Activated CD4-positive, alpha-beta T cell treated with anti-CD3 and anti-CD28 coated beads, Interleukin-2, amount 50 U/mL, for 24 hours (primary cell): ENCODE measurements at regions not wholly inside any gene's neighbourhood (a gene's known extent, or its start where the extent isn't known, plus 50 kb on each side); places are given as distances from the start of the nearest gene placed in this dataset.
"Not testable (repeated sequence)": the region's sequence is repeated elsewhere in the genome, so short reads cannot be mapped to it uniquely, and the experiment has no call there.

Experiments used
- DNase-seq, 2 donors: peaks; one replicate each; pipeline ENCODE4 v3.0.0-alpha.2; 2020; ENCODE audit warnings: low read depth in 1 of 2, low spot score in 1 of 2

DNA sequence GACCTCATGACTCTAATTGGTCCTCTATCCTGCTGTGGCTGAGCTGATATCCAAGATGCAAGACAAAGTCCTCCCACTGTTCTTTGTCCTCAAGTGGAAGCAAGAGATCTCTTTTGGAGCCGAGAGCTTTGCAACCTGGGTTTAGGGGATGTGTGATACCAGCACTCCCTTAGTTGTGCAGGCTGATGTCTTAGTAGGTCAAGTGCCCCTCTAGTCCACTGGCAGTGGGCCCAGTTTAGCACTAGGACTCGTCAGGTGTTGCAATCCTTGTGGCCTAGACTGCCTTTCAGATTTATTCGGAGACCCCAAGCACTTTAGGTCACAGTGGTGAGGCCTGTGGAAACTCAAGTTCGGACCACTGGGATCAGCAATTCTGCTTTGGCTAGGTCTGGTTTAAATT is 64.0 kb downstream of the GPRASP3 start:
- DNase-seq: no peak

DNA sequence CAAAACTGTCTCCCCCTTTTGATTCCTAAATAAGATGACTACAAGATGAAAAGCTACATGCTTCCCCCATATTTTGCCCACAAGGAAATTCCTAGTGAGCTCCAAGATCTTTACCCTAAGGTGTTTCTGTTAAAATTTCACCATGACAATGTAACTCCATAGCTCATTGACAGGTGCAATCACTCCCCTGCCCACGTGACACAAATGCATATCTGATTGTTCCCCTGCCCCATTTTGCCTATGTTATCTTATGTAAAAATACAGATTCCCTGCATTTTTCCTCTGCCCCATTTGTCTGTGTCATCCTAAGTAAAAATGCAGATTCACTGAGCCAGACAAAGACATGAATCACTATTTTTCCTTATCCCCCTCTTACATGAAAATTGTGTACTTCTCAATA is 66.7 kb downstream of the GPRASP3 start:
- DNase-seq: no peak

DNA sequence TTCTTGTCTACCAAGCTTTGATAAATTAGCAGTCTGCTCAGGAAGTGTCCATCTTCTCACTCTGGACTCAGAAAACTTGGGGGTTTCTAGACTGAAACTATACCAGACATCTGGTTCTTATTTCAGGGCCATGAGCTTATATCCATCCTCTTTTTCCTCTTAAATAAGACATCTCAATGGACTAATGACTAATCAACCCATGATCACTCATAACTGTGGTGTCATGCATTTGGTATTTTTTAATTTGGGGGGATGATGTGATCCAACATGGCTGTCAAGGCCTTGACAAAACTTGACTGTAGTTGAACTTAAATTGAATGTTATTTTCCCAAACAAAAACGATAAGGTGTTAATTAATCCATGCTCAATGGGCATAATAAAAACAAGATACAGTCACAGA is 87.8 kb downstream of the GPRASP3 start:
- no peak for DNase-seq

DNA sequence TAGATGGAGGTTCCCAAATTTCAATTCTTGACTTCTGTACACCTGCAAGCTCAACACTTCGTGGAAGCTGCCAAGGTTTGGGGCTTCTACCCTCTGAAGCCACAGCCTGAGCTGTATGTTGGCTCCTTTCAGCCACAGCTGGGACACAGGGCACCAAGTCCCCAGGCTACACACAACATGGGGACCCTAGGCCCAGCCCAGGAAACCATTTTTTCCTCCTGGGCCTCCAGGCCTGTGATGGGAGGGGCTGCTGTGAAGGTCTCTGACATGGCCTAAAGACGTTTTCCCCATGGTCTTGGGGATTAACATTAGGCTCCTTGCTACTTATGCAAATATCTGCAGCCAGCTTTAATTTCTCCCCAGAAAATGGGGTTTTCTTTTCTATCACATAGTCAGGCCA is 97.7 kb downstream of the GPRASP3 start:
- not testable (repeated sequence) for DNase-seq

DNA sequence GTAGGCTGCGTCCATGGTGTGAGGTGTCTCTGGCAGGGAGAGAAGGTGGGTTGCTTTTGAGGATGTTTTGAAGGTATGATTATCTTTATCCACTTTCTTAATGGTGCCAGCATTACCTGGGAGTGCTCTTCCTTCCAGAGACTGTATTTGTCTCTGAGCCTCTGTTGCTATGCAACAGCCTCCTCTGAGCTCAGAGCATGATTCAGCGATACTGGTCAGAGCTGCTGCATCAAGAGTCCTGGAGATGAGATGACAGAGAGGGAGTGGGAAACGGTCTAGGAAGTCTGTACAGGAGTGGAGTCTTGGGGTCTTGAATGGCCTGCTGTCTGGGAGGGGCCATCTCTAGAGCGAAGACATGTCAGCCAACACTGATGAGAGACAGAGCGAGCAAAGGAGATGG is 104.4 kb upstream of the RAB40AL start:
- DNase-seq: no peak

DNA sequence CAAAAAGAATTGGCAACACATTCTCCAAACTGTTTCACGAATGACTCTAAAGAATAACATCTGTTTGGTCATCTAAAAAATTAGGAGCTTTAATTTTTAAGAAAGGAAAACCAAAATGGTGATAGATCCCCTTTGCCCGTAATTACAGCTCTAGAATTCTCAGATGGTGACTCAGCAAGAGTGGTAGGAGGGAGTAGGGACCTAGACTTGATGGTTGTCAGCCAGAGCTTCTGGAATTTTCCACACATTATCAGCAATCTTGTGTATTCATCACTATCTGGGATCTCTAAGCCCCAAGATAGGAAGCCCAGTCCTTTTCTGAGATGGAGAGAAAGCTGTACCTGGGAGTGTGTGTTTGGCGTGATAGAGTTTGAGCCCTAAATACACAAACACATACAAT is 103.9 kb upstream of the RAB40AL start:
- no peak for DNase-seq

DNA sequence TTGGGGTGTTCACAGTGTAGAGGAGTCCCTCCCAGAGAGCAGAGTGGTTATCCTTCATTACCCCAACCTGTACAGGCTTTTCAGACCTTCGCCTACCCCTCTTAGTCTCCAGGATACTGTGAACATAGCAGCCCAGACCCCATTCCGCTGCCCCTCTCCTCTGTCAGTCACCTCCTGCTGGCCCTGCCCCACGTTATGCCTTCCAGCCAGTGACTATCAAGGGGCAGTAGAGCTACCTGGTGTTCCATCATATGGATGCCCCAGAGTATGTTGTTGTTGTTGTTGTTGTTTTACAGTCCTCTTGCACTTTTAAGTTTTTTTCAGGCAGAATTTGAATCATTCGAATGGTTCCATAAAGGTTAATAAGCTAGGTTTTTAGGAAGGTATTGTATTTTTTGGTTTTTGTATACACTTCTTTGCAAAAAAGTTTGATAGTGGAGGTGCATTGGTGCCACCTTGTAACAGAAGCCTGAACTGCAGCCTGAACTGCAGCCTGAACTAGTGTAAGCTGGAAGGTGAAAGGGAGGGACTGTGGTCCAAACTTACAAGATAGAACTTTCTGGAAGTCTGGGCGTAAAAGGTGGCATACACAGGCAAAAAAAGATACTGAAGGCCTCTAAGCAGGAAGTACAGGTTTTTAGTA is 101.4 kb upstream of the RAB40AL start:
- DNase-seq: no peak

DNA sequence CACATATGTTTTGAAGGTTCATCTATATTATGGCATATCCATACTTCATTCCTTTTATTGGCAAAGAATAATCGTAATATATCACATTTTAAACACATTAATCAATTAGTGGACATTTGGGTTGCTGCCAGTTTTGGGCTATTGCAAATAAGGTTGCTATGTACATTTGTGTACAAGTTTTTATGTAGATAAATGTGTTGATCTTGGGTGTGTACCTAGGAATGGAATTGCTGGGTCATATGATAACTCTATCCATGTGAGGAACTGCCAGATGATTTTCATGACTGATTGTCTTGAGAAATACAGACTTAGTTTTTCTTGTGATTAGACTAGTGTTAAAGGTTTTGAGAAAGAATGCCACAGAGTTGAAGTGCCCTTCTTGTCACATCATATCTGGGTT is 99.2 kb upstream of the RAB40AL start:
- no peak for DNase-seq

DNA sequence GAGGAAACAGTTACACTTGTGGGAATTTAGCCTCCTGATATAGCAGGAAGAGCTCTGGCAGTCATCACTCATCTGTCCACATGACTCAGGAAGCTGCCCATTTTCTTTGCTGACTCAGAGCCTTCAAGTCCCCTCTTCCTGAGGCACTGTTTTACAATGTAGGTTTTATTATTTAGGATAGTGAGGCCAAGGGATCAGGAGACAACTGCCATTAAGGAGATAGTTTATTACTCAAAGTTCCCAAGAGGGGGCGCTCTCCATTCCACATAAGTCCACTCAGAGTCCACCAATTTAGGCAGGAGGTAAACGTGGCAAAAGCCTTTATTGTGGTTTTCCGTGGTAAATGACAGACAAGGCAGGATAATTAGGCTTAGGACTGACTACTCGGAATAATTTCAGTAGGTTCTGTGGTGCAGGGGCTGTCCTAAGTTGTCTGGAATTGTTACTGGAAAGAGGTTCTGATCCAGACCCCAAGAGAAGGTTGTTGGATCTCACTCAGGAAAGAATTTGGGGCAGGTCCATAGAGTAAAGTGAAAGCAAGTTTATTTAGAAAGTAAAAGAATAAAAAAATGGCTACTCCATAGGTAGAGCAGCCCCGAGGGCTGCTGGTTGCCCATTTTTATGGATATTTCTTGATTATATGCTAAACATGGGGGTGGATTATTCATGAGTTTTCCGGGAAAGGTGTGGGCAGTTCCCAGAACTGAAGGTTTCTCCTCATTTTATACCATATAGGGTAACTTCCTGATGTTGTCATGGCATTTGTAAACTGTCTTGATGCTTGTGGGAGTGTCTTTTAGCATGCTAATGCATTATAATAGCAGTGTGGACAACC is 96.0 kb upstream of the RAB40AL start:
- no peak for DNase-seq

DNA sequence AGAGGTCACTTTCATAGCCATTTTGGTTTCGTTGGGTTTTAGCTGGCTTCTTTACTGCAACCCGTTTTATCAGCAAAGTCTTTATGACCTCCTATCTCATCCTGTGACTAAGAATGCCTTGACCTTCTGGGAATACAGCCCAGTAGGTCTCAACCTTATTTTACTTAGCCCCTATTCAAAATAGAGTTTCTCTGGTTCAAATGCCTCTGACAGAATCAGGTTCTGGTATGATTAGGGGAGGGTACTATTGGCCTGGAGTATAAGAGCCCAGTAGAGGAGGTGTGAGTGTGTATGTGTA is 95.4 kb upstream of the RAB40AL start:
- no peak for DNase-seq

DNA sequence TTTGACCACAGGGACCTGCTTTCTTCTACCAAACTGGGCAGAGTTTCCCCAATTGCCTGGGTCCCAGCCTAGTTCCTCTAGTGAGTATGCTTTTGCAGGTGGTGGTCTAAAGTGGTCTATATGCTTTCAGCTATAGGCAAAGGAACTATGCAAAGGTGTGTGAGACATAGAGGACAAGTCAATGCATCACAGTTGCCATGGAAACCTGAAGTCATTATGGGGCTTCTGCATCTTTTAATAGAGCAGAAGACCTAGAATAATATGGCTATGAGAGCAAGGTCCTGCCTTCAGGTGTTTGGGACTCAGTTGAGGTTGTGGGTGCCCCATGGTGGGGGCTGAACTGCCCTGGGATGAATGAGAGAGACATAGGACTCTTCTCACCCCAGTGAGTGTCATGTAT is 92.1 kb upstream of the RAB40AL start:
- DNase-seq: no peak

DNA sequence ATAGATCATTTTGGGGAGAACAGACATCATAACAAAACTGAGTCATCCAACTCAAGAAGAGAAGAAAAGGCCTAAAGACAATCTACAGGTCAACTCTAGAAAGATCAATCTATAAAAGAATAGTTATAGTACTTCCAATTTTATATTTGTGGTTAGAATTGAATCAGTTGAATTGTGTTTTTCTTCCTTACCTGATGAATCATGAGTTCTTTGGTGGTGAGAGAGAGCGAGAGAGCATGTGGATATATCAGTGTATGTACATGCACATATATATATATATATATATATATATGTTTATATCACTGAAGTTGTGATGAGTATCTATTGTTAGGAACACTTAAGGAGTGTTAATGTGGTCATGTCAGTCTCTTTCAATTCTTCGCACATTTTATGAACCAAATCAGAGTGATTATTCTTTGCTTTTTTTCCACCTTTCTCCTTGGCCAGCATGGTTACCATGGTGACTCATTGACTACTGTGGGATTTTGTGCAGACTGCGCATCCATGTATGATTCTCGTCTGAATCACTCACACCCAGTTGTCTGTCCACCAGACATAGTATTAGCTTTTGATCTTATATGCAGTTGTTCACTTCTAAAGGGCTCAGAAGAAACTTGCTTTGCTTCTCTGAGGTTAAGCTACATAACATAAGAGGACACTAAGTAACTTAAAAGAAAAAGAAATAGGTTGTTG is 90.4 kb upstream of the RAB40AL start:
- DNase-seq: no peak

DNA sequence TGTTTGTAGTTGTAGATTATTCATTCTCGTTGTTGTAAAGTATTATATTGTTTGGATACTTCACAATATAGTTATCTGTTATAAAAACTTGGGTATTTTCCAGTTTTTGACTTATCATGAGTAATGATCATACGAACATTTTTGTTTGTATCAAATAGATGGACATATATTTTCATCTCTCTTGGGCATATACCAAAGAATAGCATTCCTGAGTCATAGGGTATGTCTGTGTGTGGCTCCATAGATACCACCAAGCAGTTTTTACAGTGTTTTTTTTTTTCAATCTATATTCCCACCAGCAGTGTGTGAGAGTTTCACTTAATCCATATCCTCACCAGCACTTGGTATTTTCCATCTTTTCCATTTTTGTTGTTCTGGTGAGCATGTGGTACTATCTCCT is 89.7 kb upstream of the RAB40AL start:
- no peak for DNase-seq

DNA sequence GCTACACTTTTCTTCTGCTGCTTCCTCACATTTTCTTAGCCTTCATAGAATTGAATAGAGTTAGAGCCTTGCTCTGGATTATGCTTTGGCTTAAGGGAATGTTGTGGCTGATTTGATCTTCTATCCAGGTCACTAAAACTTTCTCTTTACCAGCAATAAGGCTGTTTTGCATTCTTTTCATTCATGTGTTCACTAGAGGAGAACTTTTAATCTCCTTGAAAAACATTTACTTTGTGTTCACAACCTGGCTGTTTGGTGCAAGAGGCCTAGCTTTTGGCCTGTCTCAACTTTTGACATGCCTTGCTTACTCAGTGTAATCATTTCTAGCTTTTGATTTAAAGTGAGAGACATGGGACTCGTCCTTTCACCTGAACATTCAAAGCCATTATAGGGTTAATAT is 87.7 kb upstream of the RAB40AL start:
- DNase-seq: no peak

DNA sequence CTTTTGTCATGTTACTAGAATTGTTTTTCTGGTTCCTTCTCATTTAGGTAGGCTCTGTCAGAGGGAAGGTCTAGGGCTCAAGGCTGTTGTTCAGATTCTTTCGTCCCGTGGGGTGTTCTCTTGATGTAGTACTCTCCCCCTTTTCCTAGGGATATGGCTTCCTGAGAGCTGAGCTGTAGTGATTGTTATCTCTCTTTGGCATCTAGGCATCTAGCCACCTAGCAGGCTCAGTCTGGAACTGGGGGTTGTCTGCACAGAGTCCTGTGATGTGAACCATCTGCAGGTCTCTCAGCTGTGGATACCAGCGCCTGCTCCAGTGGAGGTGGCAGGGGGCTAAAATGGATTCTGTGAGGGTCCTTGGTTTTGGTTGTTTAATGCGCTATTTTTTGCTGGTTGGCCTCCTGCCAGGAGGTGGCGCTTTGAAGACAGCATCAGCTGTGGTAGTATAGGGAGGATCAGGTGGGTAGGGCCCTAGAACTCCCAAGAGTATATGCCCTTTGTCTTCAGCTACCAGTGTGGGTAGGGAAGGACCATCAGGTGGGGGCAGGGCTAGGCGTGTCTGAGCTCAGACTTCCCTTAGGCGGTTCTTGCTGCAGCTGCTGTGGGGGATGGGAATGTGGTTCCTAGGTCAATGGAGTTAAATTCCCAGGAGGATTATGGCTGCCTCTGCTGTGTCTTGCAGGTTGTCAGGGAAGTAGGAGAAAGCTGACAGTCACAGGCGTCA is 78.1 kb upstream of the RAB40AL start:
- not testable (repeated sequence) for DNase-seq

DNA sequence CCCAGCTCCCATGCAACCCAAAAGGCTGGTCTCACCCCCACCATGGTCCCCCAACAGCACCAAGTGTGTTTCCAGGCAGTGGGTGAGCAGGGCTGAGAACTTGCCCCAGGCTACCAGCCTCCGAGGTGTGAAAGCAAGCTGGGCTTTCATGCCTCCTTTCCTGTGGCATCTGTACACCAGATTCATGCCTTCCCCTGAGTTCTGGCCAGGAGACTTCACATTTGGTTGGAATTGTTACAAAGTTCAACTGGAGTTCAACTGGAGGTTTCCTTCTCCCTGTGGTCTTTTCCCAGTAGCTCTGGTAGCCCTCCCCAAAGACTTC is 77.6 kb upstream of the RAB40AL start:
- no peak for DNase-seq

DNA sequence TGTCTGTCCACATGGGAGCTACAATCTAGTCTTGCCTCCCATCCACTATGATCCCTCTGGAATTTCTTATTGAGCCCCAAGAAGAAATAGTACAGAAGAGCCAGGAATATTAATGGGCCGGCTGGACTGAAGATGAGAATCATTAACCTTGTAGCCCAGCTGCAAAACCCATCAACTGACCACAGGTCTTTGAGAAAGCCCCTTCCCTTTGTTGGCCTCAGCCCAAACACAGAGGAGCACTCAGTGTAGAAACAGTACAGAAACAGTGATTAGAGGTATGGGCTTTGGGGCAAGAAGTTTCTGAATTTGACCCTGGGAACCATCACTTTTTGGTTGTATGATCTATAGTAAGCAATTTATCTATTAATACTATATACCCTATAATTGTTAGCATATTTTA is 76.8 kb upstream of the RAB40AL start:
- DNase-seq: no peak

DNA sequence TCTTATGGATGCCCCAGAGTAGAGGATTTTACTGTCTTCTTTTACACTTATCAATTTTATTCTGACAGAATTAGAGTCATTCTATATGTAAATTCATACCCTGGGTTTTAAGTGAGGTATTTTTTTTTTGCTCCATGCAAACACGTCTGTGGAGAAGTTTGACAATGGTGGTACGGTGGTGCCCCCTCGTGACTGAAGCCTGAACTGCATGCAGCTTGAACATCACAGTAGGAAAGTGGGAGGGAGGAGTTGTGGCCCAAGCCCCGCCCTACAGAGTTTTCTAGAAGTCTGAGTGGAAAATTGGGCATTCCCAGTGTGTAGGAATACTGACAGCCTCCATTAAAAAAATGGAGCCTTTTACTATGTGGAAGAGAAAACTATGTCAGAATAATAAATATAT is 73.3 kb upstream of the RAB40AL start:
- DNase-seq: peak; percentile 68

DNA sequence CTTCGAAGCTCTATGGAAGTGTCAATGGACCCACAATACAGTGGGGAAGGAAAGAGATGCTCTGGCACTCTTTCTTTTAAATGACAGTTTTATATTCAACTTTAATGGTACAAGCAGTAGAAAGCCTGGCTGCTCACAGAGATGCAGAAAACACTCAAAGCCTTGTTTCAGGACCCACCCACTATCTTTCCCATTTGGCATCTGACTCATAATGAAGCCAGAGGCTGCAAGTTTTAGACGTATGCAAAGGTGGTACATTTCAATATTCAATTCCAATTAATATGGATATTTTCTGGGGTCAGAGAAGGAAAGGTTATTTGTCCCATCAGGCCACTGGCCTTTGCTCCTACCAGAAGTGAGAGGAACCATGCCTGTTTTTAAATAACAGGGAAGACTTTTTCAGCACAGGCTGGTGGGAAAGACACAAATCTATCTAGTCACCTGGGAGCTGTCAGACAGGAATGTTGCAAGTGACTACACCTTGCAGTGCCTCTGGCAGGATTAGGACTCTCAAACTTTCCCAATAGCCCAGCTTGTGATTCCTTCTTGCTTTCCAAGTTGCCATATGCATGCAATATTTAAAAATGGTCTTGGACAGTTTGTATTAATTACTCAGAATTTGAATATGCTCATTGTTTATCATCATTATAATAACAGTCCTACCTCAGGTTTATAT is 70.0 kb upstream of the RAB40AL start:
- no peak for DNase-seq

DNA sequence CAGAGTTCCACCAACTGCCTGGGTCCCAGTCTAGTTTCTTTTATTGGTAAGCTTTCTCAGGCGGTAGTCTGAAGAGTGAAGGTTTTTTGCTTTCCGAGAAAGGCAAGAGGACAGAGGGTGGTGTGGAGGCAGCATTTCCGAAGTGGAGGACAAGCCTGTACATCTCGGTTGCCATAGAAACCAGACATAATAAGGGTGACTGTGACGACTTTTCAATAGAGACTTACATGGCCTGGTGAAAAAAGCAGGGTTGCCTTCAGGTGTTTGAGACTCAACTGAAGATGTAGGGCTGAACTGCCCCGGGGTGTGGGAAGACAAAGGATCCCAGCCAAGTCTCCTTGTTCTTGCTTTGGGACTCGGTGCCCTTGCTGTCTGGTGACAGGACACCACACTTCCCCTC is 53.6 kb upstream of the RAB40AL start:
- DNase-seq: no peak
